ENCODE measurements at regions not wholly inside any gene's neighbourhood (a gene's known extent, or its start where the extent isn't known, plus 50 kb on each side); places are given as distances from the start of the nearest gene placed in this dataset.

- DNase-seq, result no peak
- Histone ChIP-seq H3K4me1 (no peaks in the 10 kb centered on the region), H3K4me3 (no peak overlapping the region), H3K36me3 (no peaks in the 10 kb centered on the region), H3K9me3 (no peaks in the 10 kb centered on the region), H3K27ac (no peak overlapping the region), H3K27me3 (no peaks in the 10 kb centered on the region)
- 87 to 92% methylated on average over 4 of the region's 4 CpGs for WGBS, 2 donors (ENCODE audit: low coverage in 1 of 2)
- intact Hi-C loops (cut with DNase I; ENCODE audit: low total_unique reads) (no loop called here), in situ Hi-C loops (cut with MboI; ENCODE audit: low pct_ligation_motif_present in 1 of 4, low pct_unique_long_range_greater_than_20kb in 1 of 4, low sequenced_read_pairs in 3 of 4) (no loop called here)
- TF ChIP-seq POLR2AphosphoS5 (IDR thresholded peaks at IDR 0.05) (no peak), POLR2A (IDR thresholded peaks at IDR 0.05) (no peak), EP300 (IDR thresholded peaks at IDR 0.05; ENCODE audit: low read depth) (no peak)
Observed at GRCh38 chr15:39443659-39444219, 137.1 kb upstream of the THBS1 start.

- Histone ChIP-seq H3K27me3 (no peaks in the 10 kb centered on the region), H3K4me1 (peaks cover 0 to 5% (median 0%) of the 10 kb centered on the region in 4 donors), H3K27ac (no peak overlapping the region), H3K9me3 (no peaks in the 10 kb centered on the region), H3K4me3 (no peak overlapping the region), H3K36me3 (no peaks in the 10 kb centered on the region)
- no peak for DNase-seq
- no peak for TF ChIP-seq POLR2AphosphoS5 (IDR thresholded peaks at IDR 0.05)
- TF ChIP-seq CTCF (IDR thresholded peaks at IDR 0.05), result no peak
- no peak for TF ChIP-seq EP300 (IDR thresholded peaks at IDR 0.05; ENCODE audit: low read depth)
- no peak for TF ChIP-seq POLR2A (IDR thresholded peaks at IDR 0.05)
- in situ Hi-C loops (cut with MboI; ENCODE audit: low pct_ligation_motif_present in 1 of 4, low pct_unique_long_range_greater_than_20kb in 1 of 4, low sequenced_read_pairs in 3 of 4), result no loop called here
- WGBS, 2 donors (ENCODE audit: low coverage in 1 of 2), result 43 to 75% methylated on average over 10 to 11 of the region's 11 CpGs
- intact Hi-C loops (cut with DNase I; ENCODE audit: low total_unique reads), result no loop called here
Observed at GRCh38 chr15:39444735-39445470, 136.0 kb upstream of the THBS1 start.

GRCh38 chr15:39445931-39446330 is 134.9 kb upstream of the THBS1 start:
- TF ChIP-seq POLR2AphosphoS5 (IDR thresholded peaks at IDR 0.05) (no peak), POLR2A (IDR thresholded peaks at IDR 0.05) (no peak), EP300 (IDR thresholded peaks at IDR 0.05; ENCODE audit: low read depth) (no peak), CTCF (IDR thresholded peaks at IDR 0.05) (no peak)
- intact Hi-C loops (cut with DNase I; ENCODE audit: low total_unique reads), result no loop called here
- Histone ChIP-seq H3K4me3 (no peak overlapping the region), H3K36me3 (no peaks in the 10 kb centered on the region), H3K9me3 (no peaks in the 10 kb centered on the region), H3K27me3 (no peaks in the 10 kb centered on the region), H3K4me1 (peaks cover 0 to 13% (median 2%) of the 10 kb centered on the region in 4 donors), H3K27ac (no peak overlapping the region)
- no peak for DNase-seq
- in situ Hi-C loops (cut with MboI; ENCODE audit: low pct_ligation_motif_present in 1 of 4, low pct_unique_long_range_greater_than_20kb in 1 of 4, low sequenced_read_pairs in 3 of 4), result no loop called here
- WGBS, 2 donors (ENCODE audit: low coverage in 1 of 2), result 73 to 95% methylated on average over 2 of the region's 2 CpGs

- Histone ChIP-seq H3K4me3 (no peak overlapping the region), H3K4me1 (peaks cover 0 to 23% (median 9%) of the 10 kb centered on the region in 4 donors), H3K27ac (no peak overlapping the region), H3K36me3 (no peaks in the 10 kb centered on the region), H3K27me3 (no peaks in the 10 kb centered on the region), H3K9me3 (no peaks in the 10 kb centered on the region)
- TF ChIP-seq EP300 (IDR thresholded peaks at IDR 0.05; ENCODE audit: low read depth) (no peak), POLR2A (IDR thresholded peaks at IDR 0.05) (no peak)
- intact Hi-C loops (cut with DNase I; ENCODE audit: low total_unique reads) (no loop called here), in situ Hi-C loops (cut with MboI; ENCODE audit: low pct_ligation_motif_present in 1 of 4, low pct_unique_long_range_greater_than_20kb in 1 of 4, low sequenced_read_pairs in 3 of 4) (no loop called here)
- WGBS, 2 donors (ENCODE audit: low coverage in 1 of 2), result 43 to 81% methylated on average over 1 to 2 of the region's 2 CpGs
- DNase-seq, result no peak
Observed at GRCh38 chr15:39447346-39447745, 133.5 kb upstream of the THBS1 start.

GRCh38 chr15:39447881-39448280 is 133.0 kb upstream of the THBS1 start:
- no peaks in the 10 kb centered on the region for H3K27me3 ChIP-seq

More at GRCh38 chr15:39447881-39448280, 133.0 kb upstream of the THBS1 start:
- in situ Hi-C loops (cut with MboI; ENCODE audit: low pct_ligation_motif_present in 1 of 4, low pct_unique_long_range_greater_than_20kb in 1 of 4, low sequenced_read_pairs in 3 of 4), result no loop called here
- TF ChIP-seq POLR2AphosphoS5 (IDR thresholded peaks at IDR 0.05) (no peak), EP300 (IDR thresholded peaks at IDR 0.05; ENCODE audit: low read depth) (no peak), CTCF (IDR thresholded peaks at IDR 0.05) (no peak), POLR2A (IDR thresholded peaks at IDR 0.05) (no peak)
- Histone ChIP-seq H3K4me3 (no peak overlapping the region), H3K36me3 (no peaks in the 10 kb centered on the region), H3K9me3 (no peaks in the 10 kb centered on the region), H3K4me1 (peaks cover 0 to 23% (median 9%) of the 10 kb centered on the region in 4 donors), H3K27ac (no peak overlapping the region)
- DNase-seq, result no peak
- WGBS, 2 donors (ENCODE audit: low coverage in 1 of 2), result 73 to 85% methylated on average over 4 of the region's 4 CpGs
- intact Hi-C loops (cut with DNase I; ENCODE audit: low total_unique reads), result no loop called here

Data from transverse colon (tissue), 4 donors.